Mesenchymal stem cell (in vitro differentiated cells and primary cell): ENCODE measurements at regions not wholly inside any gene's neighbourhood (a gene's known extent, or its start where the extent isn't known, plus 50 kb on each side); places are given as distances from the start of the nearest gene placed in this dataset.

Experiments used
- DNase-seq: peaks from one replicate; pipeline ENCODE4 v3.0.0-alpha.2; 2013
- H2AFZ ChIP-seq: one replicate; pipeline ENCODE4 v1.6.1; 2013; ENCODE audit warnings: low read depth, mild to moderate bottlenecking, control low read depth, inconsistent platforms, low read length, moderate library complexity
- H2AK5ac ChIP-seq: 2 replicates; pipeline ENCODE4 v1.6.1; 2013; ENCODE audit warnings: low read length, moderate library complexity, mild to moderate bottlenecking, inconsistent platforms; ENCODE audit not compliant: severe bottlenecking
- H2BK120ac ChIP-seq: one replicate; pipeline ENCODE4 v1.6.1; 2013; ENCODE audit warnings: low read depth, mild to moderate bottlenecking, inconsistent platforms, low read length, moderate library complexity
- H2BK12ac ChIP-seq, 2 experiments: one replicate each; pipeline ENCODE4 v1.6.1; 2013; ENCODE audit warnings: inconsistent platforms in 2 of 2, low read length in 2 of 2, mild to moderate bottlenecking in 2 of 2, moderate library complexity in 2 of 2, control low read depth in 1 of 2
- H2BK15ac ChIP-seq: one replicate; pipeline ENCODE4 v1.6.1; 2013; ENCODE audit warnings: mild to moderate bottlenecking, low read depth, inconsistent platforms; ENCODE audit not compliant: poor library complexity, severe bottlenecking
- H2BK5ac ChIP-seq: 2 replicates; pipeline ENCODE4 v1.6.1; 2013; ENCODE audit warnings: low read depth, mild to moderate bottlenecking, low read length, control low read depth, inconsistent platforms; ENCODE audit not compliant: poor library complexity, severe bottlenecking
- H3K14ac ChIP-seq, 2 experiments: one replicate each; pipeline ENCODE4 v1.6.1; 2013; ENCODE audit warnings: inconsistent platforms in 2 of 2, low read length in 2 of 2, control low read depth in 1 of 2, mild to moderate bottlenecking in 1 of 2, moderate library complexity in 1 of 2
- H3K18ac ChIP-seq, 2 experiments: one replicate each; pipeline ENCODE4 v1.6.1; 2013; ENCODE audit warnings: inconsistent platforms in 2 of 2, low read length in 2 of 2, control low read depth in 1 of 2, low read depth in 1 of 2, mild to moderate bottlenecking in 1 of 2
- H3K23ac ChIP-seq, 2 experiments: one replicate each; pipeline ENCODE4 v1.6.1; 2013; ENCODE audit warnings: inconsistent platforms in 2 of 2, low read length in 2 of 2, mild to moderate bottlenecking in 2 of 2, moderate library complexity in 2 of 2, control low read depth in 1 of 2
- H3K27ac ChIP-seq: 2 replicates; pipeline ENCODE4 v1.5.1; 2013; ENCODE audit warnings: mild to moderate bottlenecking, moderate library complexity, low read length, control low read depth, inconsistent platforms; ENCODE audit not compliant: poor library complexity, severe bottlenecking
- H3K27me3 ChIP-seq, 2 experiments: 2 replicates each; pipeline versions ENCODE4 v1.6.1 to v1.7.0; 2013; ENCODE audit warnings: low read length in 2 of 2, mild to moderate bottlenecking in 2 of 2, moderate library complexity in 2 of 2, control low read depth in 1 of 2, inconsistent platforms in 1 of 2; ENCODE audit not compliant: control insufficient read depth in 1 of 2, insufficient read depth in 1 of 2
- H3K36me3 ChIP-seq, 2 experiments: 2 replicates each; pipeline versions ENCODE4 v1.6.1 to v1.7.0; 2013; ENCODE audit warnings: low read length in 2 of 2, control low read depth in 1 of 2, inconsistent platforms in 1 of 2, low read depth in 1 of 2, mild to moderate bottlenecking in 1 of 2; ENCODE audit not compliant: insufficient read depth in 2 of 2, control insufficient read depth in 1 of 2
- H3K4ac ChIP-seq, 2 experiments: one replicate each; pipeline ENCODE4 v1.6.1; 2013; ENCODE audit warnings: inconsistent platforms in 2 of 2, low read length in 2 of 2, mild to moderate bottlenecking in 2 of 2, moderate library complexity in 2 of 2, control low read depth in 1 of 2, low read depth in 1 of 2
- H3K4me1 ChIP-seq: 2 replicates; pipeline ENCODE4 v1.6.1; 2013; ENCODE audit warnings: low read depth, low read length, control low read depth; ENCODE audit not compliant: control insufficient read depth, insufficient read depth
- H3K4me2 ChIP-seq: 2 replicates; pipeline ENCODE4 v1.6.1; 2013; ENCODE audit warnings: low read length, mild to moderate bottlenecking, inconsistent platforms; ENCODE audit not compliant: poor library complexity, severe bottlenecking
- H3K4me3 ChIP-seq, 2 experiments: 2 replicates each; pipeline versions ENCODE4 v1.5.1 to v1.7.0; 2013; ENCODE audit warnings: low read length in 2 of 2, mild to moderate bottlenecking in 2 of 2, control low read depth in 1 of 2, low read depth in 1 of 2; ENCODE audit not compliant: insufficient read depth in 1 of 2
- H3K79me1 ChIP-seq: replicated peaks from 2 replicates; pipeline ENCODE4 v1.6.1; 2013; ENCODE audit warnings: mild to moderate bottlenecking, control low read depth, low read length, inconsistent platforms; ENCODE audit not compliant: poor library complexity, severe bottlenecking
- H3K9ac ChIP-seq: 2 replicates; pipeline ENCODE4 v1.7.0; 2013; ENCODE audit warnings: mild to moderate bottlenecking, low read length, moderate library complexity
- H3K9me3 ChIP-seq: 2 replicates; pipeline ENCODE4 v1.7.0; 2013; ENCODE audit warnings: mild to moderate bottlenecking, low read length; ENCODE audit not compliant: control insufficient read depth
- H4K8ac ChIP-seq: one replicate; pipeline ENCODE4 v1.6.1; 2013; ENCODE audit warnings: inconsistent platforms, mild to moderate bottlenecking, low read length, moderate library complexity
- H4K91ac ChIP-seq: one replicate; pipeline ENCODE4 v1.6.1; 2013; ENCODE audit warnings: mild to moderate bottlenecking, low read length, inconsistent platforms
- WGBS: methylation state at CpG from one replicate; pipeline ENCODE4 v1.1.7; 2013; ENCODE audit warnings: mixed read lengths; 5-methylcytosine and 5-hydroxymethylcytosine counted together

DNA sequence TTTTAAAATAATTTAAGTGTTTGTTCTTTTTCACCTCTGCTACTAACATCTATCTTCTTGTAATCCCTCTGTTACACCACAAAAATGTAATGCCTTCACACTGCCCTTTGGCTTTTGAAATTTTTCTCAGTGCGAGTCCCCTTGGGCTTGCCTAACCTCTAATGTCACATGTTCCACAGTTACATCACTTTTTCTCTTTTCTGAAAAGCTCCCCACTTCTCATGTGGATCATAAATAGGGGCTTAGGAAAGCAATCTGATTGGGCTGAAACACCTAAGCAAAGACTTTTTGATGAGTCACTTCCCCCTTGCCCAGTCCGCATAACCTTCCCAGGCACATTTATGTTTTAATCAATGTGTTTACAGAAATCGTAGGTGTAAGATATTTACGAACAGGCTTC lies 288.2 kb downstream of the IPMK start:
- no peak overlapping the region for H2AFZ ChIP-seq
- WGBS = 0% methylated on average over 1 of the region's 4 CpGs

DNA sequence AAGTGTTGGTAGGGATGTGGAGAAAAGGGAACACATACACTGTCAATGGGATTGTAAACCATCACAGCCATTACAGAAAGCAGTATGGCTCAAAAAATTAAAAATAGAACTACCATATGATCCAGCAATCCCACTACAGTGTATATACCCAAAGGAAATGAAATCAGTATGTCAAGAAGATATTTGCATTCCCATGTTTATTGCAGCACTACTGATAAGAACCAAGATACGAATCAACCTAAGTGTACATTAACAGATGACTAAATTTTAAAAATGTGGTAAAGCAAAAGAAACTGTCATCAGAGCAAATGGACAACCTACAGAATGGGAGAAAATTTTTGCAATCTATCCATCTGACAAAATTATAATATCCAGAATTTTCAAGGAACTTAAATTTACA lies 290.4 kb downstream of the IPMK start:
- Histone ChIP-seq H3K4me3 (no peak overlapping the region), H3K79me1 (no peaks in the 10 kb centered on the region), H3K9ac (no peak overlapping the region), H3K18ac (no peak overlapping the region), H3K27me3 (no peaks in the 10 kb centered on the region), H2AFZ (no peak overlapping the region), H3K23ac (no peak overlapping the region), H3K14ac (no peak overlapping the region), H3K4ac (no peak overlapping the region), H2BK15ac (no peak overlapping the region), H3K4me1 (no peaks in the 10 kb centered on the region), H2BK120ac (no peak overlapping the region), H2BK5ac (no peak overlapping the region), H2AK5ac (no peak overlapping the region), H3K9me3 (peaks cover 12% of the 10 kb centered on the region), H4K8ac (no peak overlapping the region), H3K27ac (no peak overlapping the region), H3K4me2 (no peak overlapping the region), H2BK12ac (no peak overlapping the region), H4K91ac (no peak overlapping the region), H3K36me3 (no peaks in the 10 kb centered on the region)
- DNase-seq = peak; percentile 15
- no CpG with 5 or more reads among the region's 1 CpG for WGBS

More for the DNA sequence above, 288.2 kb downstream of the IPMK start:
- Histone ChIP-seq H2BK5ac (no peak overlapping the region), H3K27me3 (no peaks in the 10 kb centered on the region), H3K4ac (no peak overlapping the region), H3K4me1 (no peaks in the 10 kb centered on the region), H3K79me1 (no peaks in the 10 kb centered on the region), H2BK12ac (no peak overlapping the region), H2BK120ac (no peak overlapping the region), H3K18ac (no peak overlapping the region), H3K4me3 (no peak overlapping the region), H3K23ac (no peak overlapping the region), H3K9me3 (peaks cover 4% of the 10 kb centered on the region), H3K9ac (no peak overlapping the region), H3K36me3 (no peaks in the 10 kb centered on the region), H2BK15ac (no peak overlapping the region), H2AK5ac (no peak overlapping the region), H3K4me2 (no peak overlapping the region), H4K8ac (no peak overlapping the region), H3K14ac (no peak overlapping the region), H3K27ac (peak overlapping the region; percentile 62), H4K91ac (no peak overlapping the region)
- peak; percentile 62 for DNase-seq

DNA sequence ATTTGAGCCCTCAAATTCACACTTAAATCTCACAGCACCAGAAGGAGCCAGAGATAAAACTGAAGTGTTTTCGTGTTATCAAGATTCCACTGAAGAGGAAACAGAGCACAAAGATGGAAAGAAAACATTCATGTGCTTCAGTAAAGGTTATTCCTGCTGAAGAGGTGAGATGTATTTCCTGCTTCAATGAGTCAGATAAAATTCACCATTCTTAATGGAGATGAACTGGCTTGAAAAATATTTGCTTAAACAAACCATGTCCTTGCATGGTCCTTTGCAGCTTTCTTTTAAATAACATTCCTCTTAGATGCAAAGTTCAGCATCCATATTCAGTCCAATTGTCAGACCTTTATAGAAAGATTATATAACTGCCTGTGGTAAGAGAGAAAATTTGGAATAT lies 294.2 kb downstream of the IPMK start:
- Histone ChIP-seq H3K36me3 (no peaks in the 10 kb centered on the region), H2BK120ac (no peak overlapping the region), H2BK5ac (no peak overlapping the region), H4K8ac (no peak overlapping the region), H3K14ac (no peak overlapping the region), H3K18ac (no peak overlapping the region), H3K27me3 (no peaks in the 10 kb centered on the region), H3K4me2 (no peak overlapping the region), H3K4ac (no peak overlapping the region), H4K91ac (no peak overlapping the region), H2AFZ (no peak overlapping the region), H3K9me3 (peaks cover 12% of the 10 kb centered on the region), H3K9ac (no peak overlapping the region), H2AK5ac (no peak overlapping the region), H3K4me1 (no peaks in the 10 kb centered on the region), H3K27ac (peak overlapping the region; percentile 39), H3K4me3 (no peak overlapping the region), H3K23ac (no peak overlapping the region), H2BK12ac (no peak overlapping the region), H3K79me1 (no peaks in the 10 kb centered on the region), H2BK15ac (no peak overlapping the region)
- WGBS = 0% methylated on average over 1 of the region's 1 CpG
- DNase-seq = no peak

DNA sequence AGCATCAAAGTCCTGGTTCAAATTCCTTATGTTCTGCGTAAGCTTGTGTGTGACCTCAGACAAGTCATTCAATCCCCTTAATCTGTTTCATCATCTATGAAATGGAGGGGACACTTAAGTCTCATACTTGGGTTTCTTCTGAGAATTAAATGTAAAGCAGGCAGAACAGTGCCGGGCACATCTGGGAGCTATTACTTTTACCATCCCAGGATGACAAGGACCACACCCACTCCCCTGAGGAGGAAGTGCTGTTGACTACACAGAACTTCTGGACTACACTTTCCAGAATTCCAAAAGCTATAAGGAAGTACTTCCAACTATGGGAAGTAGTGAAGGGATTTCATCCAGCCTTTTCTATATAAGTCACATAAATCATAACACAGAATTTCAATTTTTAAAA lies 294.9 kb downstream of the IPMK start:
- Histone ChIP-seq H4K91ac (no peak overlapping the region), H3K79me1 (no peaks in the 10 kb centered on the region), H3K23ac (no peak overlapping the region), H3K36me3 (no peaks in the 10 kb centered on the region), H3K27me3 (no peaks in the 10 kb centered on the region), H3K9me3 (peaks cover 12% of the 10 kb centered on the region), H3K18ac (no peak overlapping the region), H3K4me3 (no peak overlapping the region), H3K27ac (no peak overlapping the region), H3K9ac (no peak overlapping the region), H3K4ac (no peak overlapping the region), H2BK12ac (no peak overlapping the region), H3K4me2 (no peak overlapping the region), H4K8ac (no peak overlapping the region), H2BK120ac (no peak overlapping the region), H2AFZ (no peak overlapping the region), H2BK5ac (no peak overlapping the region), H3K14ac (no peak overlapping the region), H2BK15ac (no peak overlapping the region), H2AK5ac (peak overlapping the region; percentile 52), H3K4me1 (no peaks in the 10 kb centered on the region)
- 93% methylated on average over 2 of the region's 2 CpGs for WGBS
- DNase-seq = no peak
